LHCN-M2 (cell line): ENCODE measurements at regions not wholly inside any gene's neighbourhood (a gene's known extent, or its start where the extent isn't known, plus 50 kb on each side); places are given as distances from the start of the nearest gene placed in this dataset.
A peak's percentile ranks its signal among the peaks of the same experiment; 100 is the strongest.

Experiments used
- DNase-seq: peaks from one replicate; pipeline ENCODE4 v3.0.0-alpha.2; 2012; ENCODE audit warnings: low read depth

DNA sequence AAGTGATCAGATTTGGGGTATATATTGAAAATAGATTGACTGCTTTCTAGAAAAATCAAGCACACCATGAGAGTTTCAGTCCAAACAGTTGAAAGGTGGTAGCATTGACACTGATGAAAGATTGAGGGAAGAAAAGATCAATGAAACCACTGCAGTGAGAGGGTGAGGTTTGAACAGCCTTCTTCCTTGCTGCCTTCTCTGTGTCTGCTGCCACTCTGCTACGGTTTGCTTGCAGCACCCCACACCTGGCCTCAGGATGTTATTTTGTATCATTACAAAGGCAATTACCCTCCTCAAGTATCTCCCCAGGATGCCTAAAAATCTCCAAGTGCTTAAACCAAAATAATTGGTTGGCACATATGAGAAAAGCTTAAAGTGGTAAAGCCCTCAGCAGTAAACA lies 683.6 kb upstream of the ARPP21 start:
- DNase-seq, result no peak

DNA sequence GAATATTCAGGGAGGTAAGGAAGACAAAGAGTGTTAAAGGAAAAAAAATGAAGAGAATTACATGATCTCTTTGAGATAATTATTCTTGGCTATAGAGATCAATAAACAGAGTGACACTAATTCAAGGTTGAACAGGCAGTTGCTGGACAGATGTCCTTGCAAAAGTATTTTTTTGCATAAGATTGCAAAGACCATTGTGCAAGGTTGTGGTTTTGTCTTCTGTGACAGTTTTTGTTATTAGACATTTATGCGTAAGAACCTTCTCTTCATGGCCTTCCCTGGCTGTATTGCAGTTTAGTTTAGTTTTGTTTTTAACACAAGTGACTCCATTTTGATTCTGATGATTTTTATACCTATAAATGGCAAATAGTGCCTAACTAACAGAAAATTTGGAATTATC lies 682.8 kb upstream of the ARPP21 start:
- DNase-seq, result peak; percentile 26

DNA sequence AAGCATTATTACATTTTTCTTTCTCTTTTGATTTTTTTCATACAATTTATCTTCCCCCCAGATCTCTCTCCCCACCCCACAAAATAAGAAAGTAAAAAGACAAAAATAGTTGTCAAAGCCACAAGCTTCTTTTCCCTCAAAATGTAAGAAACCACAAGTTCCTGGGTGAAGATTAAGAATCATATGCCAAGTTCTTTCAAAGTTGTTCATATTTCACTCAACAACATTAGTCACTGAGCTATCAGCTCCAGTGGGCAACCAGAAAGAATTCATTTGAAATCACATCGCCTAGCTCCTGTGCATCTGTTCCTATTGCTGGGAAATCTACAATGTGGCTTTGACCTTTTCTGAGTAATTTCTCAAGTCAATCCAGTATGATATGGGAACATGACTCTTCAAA lies 681.6 kb upstream of the ARPP21 start:
- DNase-seq, result peak; percentile 98

DNA sequence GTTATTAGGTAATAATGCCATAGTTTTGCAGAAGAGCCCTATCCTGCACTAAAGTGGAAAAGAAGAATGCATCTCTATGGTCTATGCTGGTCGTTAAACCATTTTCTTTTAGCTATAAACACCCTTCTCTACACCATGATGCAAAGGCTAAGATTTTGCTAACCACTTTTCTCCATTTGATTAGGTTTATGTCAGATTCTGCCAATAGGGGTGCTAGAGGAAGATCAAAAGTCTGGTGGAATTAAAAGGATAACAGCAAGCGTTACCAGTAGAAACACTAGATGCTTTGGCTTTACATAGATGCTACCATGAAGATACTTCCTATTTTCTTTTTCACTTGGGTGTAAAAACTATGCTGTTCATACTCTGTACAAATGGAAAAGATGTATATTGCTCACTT lies 669.8 kb upstream of the ARPP21 start:
- no peak for DNase-seq

DNA sequence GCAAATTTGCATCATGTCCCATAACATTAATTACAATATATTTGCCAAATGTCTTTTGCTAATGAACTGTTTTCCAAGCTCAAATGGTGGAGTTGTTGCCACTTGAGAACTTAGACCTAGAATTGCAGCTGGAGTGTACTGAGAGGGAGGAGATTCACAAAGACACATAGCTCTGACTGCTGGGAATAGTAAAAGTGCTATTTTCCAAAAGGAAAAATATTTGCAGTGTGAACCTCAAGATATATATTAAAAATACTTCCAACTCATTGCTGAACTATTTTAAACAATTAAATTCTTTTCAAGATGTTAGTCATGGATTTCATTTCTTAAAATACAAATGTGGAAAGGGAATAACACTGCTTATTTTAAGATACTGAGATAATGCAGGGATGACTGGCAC lies 666.8 kb upstream of the ARPP21 start:
- DNase-seq, result no peak

DNA sequence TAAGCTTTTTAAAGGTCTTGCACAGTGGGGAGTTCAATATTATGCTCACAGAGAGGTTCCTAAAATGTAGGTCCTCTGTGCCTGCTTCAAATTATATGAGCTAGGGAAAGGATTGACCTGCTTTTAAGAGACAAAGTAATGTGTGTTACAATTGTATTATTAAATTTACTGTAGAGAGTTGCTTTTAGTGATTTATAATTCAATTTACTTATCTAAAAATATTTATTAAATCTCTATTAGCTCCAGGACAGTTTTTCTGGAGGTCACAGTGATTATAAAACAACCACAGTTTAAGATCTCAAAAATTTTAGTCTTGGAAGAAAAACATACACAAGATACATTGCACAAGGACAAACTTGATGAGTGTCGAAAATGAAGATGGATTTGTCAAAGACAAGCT lies 665.7 kb upstream of the ARPP21 start:
- DNase-seq, result no peak

DNA sequence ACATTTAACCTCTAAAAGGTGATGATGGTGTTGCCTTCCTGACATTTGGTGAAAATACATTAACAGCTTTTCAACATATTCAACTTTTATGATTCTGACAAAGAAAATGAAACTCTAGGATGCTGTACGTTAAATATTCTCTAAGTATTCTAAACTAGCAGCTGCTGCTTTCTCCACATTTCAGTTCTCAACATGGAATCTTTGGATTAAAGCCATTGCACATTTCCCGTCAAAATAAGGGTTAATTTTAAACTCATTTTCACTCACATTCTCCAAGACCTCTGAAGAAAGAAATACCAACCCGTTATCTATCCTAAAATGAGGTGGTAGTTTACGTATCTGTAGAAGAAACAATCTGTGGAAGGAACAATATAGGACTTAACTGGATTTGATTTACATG lies 655.7 kb upstream of the ARPP21 start:
- DNase-seq, result no peak

DNA sequence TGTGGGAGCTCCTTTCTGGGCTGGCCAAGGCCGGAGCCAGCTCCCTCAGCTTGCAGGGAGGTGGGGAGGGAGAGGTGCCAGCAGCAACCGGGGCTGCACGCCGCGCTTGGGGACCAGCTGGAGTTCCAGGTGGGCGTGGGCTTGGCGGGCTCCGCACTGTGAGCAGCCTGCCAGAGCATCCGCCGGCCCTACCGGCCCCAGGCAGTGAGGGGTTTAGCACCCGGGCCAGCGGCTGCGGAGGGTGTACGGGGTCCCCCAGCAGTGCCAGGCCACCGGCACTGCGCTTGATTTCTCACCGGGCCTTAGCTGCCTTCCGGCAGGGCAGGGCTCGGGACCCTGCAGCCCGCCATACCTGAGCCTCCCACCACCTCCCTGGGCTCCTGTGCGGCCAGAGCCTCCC lies 651.0 kb upstream of the ARPP21 start:
- no peak for DNase-seq

DNA sequence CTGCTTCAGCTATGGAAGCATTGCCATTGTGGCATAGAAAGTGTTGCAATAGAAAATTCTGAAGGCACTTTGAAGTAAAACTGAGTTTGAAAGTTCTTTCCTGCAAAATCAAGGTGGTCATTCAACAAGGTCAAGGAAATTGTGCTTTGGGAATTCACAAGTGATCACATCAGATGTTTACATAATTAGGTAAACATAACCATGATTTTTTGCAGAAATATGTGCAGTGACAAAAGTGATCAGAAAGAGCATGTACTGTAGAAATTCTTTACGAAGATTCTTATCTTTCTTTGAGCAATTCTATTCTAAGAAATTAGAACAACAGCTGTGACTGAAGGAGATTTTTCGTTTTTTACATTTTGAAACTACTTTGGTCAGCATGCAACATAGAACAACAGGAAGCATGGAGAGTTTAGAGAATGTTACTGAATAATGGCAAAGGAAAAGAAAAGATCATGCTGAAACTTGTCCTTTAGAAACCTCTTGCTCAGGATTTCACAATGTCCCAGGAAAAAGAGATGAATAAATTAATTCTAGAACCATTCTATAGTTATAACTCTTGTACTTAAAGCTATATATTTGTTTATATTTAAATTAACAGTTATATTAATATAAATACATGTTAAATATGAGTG lies 643.4 kb upstream of the ARPP21 start:
- DNase-seq, result peak; percentile 23

DNA sequence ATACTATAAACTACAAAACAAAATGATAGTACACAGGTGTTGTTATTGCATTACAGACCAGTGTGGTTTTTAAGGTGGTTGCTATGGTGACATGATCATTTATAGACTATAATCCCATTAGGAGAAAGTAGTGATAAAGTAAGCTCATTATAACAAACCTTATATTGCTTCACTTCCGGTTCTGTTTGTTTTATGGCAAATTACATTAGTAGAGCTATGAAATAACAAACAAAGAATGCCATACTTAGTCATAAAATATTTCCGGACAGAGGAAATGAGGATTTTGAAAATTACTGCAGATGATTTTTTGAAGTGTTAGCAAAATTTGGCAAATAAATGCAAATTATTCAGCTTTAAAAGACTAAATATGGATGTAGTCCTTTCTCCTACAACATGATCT lies 640.4 kb upstream of the ARPP21 start:
- DNase-seq, result peak; percentile 29

DNA sequence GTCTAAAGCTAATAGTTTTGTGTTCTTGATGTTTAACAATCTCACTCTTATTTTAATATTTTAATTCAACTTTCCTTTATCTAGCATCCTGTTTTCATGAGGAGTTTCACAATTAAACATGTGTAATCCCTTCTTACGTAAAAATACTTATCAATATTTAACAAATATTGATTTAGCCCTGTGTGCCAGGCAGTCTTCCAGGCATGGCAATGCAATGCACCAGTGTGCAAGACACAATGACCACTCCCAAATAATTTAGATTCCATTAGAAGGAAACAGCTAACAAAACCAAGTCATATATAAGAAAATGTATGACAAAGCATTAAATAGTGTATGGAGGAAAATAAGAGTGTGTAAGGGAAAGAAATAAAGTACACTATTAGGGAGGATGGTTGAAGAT lies 627.1 kb upstream of the ARPP21 start:
- no peak for DNase-seq

DNA sequence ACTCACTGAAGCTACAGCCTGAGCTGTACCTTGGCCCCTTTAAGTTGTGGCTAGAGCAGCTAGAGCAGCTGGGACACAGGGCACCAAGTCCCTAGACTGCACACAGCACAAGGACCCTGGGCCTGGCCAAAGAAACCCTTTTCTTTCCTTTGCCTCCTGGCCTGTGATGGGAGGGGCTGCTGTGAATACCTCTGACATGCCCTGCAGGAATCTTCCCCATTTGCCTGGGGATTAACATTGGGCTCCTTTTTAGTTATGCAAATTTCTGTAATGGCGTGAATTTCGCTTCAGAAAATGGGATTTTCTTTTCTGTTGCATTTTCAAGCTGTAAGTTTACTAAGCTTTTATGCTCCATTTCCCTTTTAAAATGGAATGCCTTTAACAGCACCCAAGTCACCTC lies 611.2 kb upstream of the ARPP21 start:
- DNase-seq, result no peak

DNA sequence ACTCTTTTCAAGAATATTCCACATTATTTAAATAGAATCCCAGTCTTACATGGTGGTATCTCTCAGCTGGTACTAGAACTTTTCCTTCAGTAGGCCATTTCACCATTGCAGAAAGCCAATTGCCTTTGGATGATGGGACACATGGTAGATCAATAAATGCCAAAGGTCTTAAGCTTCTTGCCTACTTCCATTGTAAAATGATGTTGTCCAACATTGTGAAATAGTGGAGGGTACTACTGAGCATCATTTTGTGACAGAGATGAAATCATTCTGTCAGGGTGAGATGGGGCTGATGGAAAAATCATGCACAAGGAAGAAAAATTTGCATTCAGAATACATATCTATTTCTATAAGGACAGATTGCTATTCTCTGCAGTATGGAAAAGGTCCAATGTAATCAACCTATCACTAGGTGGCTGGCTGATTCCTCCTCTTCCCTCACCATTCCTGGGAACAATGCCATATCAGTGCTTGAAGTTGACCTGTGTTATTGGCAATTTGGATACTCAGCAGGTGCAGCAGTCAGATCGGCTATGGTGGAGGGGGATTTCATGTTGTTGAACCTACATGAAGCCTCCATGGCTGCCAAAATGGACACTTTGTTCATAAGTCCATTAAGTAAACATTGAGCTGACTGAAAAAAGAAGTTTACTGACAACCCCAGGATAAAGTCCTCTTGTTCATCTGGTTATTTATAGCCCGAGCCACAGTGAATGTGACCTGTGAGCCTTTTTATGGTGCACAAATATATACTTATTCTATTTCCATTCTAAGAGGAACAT lies 596.9 kb upstream of the ARPP21 start:
- no peak for DNase-seq

DNA sequence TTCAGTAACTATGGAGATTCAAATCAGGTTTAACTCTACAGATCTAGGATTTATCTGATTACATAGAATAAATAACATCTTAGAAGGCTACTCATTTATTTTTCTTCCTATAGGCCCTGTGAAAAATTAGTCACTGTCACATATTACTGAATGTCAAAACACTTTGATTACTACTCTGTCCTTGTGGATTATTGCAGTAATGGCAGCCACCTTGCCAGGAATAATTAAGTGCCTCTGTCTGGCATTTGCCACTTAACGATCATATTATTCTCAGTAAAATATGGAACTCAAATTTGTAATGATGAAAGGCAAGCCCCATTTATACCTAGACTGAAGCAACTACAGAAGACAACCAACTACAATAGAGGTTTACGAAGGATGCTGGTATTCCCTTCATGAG lies 596.3 kb upstream of the ARPP21 start:
- DNase-seq, result no peak

DNA sequence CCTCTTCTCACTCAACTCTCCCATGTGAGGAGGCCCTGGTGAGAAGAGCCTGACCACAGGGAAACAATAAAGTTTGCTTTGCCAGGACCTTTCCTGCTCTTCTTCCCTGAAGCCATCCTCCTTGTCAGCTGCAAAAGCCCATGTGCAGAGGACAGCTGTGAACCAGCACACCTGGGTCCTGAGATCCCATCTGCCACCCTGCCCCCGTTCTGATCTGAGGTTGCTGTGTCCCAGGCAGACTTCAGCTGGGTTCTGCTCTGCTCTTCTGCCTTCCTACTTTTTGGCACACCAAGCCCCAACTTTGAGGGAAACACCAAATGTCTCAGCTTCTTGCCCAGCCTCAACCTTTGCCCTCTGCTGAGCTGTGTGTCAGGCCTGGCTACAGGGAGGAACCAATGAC lies 595.1 kb upstream of the ARPP21 start:
- DNase-seq, result no peak

DNA sequence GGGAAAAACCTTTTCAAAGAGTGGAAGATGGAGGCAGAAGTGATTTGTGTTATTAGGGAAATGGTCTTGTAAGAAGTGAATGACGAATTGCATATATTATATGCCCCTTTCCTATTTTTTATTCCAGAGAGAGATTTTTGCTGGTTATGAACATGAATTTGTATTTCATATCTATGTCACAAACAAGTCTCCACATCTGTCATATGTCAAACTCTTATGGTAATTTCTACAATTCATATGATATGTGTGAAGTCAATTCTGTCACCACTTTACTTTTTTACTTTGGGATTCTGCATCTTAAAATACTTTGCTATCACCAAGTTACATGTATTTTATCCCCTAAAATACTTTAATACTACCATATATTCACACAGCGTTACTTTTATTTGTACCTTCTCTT lies 594.2 kb upstream of the ARPP21 start:
- no peak for DNase-seq

DNA sequence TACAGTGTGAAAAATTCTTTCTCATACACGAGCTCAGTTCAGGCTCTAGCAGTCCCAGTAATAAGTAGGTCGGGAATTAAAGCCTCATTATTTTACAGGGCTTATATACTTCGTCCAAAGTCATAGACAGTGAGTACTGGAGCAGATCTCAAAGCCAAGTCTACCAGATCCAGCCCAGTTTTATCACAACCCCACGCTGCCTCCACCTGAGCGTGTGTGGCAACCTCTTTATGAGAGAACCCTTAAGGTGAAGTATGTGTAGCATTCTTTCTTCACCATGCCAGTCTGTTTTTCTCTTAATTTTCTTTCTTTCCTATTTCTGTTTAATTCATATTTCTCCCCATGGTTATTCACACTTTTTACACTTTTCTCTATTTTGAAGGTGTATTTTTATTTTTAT lies 574.6 kb upstream of the ARPP21 start:
- DNase-seq, result no peak

DNA sequence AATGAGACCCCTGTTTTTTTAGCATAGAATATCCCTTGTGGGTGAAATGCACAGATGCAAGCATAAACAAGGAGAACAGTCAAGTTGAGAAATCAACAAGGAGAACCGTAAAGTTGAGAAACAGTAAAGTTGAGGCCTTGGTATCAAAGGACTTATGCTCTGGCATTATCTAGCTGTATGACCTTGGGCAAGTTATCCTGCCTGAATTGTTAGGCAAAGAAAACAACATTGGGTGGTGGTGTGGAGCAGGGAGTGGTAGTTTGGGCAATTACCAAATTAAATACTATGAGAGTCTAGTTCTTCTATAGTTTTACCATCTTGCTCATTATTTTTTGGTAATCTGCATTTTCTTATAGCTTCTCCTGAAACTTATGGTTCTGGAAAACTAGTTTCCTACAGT lies 573.4 kb upstream of the ARPP21 start:
- DNase-seq, result no peak

DNA sequence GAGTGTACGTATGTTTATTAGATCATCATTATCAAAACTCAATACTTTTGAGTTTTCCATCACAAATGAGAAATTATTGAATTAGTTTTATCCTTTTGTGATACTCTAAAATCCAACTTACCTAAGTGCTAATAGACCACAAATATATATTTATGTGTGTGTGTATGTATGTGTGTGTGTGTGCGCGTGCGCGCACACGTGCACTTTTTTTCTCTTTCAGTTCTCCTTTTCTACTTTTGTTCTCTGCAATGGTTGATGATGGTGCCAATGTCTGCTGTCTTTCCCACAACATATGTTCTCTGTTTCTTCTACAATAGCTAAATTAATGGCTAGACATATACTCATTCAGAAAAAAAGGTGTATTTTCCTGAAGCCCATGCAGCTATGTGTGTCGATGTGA lies 571.6 kb upstream of the ARPP21 start:
- no peak for DNase-seq

DNA sequence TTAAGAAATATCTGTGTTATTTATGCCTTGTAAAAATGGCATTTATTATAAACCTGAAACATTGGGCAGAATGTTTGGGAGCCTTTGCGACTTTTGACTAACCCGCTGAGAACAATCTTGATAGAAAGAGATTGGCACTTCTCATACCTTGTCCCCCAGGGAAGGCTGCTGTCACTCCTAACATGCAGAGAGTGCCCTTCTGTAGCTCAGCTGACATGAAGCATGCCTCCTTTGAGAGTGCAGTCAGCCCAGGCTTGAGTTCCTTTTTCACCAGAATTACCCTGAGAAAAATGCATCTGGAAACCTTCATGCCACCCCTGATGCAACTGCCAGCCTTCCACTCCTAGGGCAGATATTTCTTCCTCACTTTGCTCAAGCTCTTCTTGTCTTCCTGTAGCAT lies 569.2 kb upstream of the ARPP21 start:
- DNase-seq, result no peak

DNA sequence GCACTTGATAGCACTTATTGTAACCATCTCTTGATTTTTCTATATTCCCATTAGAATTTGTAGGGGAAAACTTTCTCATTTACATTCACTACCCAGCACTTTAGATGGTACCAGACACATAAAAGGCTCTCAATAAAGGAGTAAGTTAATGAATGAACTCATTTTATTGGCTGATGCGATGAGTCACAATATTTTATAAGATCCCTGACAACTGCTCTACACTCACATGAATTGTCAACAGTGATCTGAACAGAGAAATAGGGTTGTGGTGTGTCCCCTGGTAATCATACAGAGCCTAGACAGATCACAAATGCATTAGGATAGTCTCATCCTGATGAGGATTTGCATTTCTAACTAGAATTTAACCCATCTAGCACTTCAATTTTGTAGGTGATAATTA lies 567.6 kb upstream of the ARPP21 start:
- DNase-seq, result peak; percentile 9

DNA sequence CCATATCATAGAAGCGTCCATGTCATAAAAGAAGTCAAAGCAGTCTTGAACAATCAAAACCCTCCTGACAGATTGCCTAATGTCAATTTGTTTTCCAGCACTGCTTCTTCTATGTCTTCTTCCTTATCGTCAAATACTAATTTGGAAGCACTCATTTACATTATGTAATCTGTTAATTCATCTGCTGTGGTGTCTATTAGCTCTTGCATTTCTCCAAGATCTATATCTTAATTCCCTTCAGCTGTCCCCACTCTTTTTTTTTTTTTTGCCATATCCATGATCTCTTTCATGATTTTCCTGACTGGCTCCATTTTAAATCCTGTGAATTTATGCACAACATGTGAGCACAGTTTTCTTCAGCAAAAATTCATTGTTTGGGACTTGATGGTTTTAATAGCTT lies 560.5 kb upstream of the ARPP21 start:
- DNase-seq, result no peak

DNA sequence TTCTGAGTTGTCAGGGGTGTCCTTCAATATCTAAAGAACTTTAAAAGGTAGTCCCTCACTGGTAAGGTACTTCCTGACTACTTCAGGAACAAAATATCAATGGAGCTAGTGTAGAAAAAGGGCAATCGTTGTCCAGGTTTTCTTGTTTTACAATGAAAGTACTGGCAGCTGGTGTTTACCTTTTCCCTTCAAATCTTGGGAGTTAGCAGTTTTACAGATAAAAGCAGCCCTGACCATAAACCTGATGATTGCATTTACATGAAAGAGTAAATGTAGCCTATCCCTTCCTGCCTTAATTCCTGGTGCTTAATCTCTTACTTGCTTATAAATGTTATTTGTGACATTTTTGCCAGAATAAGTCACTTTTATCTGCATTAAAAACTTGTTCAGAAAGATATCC lies 559.9 kb upstream of the ARPP21 start:
- DNase-seq, result no peak

DNA sequence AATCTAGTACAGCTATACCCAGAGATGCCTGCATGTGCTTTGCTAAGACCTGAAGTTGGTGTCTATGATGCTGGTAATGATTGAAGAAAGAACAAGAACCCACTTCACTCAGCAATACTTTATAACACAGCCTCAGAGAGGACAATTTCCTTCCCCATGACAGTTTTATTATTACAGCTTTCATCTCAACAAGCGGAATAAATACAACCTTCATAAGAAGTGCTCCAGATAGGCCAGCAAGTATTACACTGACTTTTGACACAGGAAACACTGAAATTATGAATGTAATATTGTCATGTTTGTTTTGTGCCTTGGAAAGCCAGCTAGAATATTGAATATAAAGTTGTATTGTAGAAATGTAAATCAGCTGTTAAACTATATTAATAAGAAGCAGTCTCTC lies 557.4 kb upstream of the ARPP21 start:
- DNase-seq, result no peak
